Occipital lobe (tissue), 1 donor: ENCODE measurements at regions not wholly inside any gene's neighbourhood (a gene's known extent, or its start where the extent isn't known, plus 50 kb on each side); places are given as distances from the start of the nearest gene placed in this dataset.
A peak's percentile ranks its signal among the peaks of the same experiment; 100 is the strongest.

Experiments
- DNase-seq: peaks from one replicate; lab custom pipeline; 2025; lab: John Stamatoyannopoulos, UW

DNA sequence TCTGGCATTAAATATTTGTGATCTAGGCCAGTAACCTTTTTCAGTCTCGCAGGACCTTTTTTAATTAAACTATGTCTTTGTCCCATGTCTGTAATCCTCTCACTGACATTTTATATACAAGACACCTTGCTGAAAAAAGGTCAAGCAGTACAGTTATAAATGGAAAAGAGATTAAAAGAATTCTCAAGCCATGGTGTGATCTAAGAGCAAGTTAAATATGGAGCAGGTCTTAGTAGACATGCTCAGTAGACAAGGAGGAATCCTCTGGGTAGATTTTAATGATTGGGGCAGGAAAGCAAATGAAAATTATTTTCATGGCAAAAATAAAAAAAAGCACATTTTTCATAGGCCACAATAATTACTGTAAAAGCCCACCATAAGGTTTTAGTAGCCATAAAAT lies 203.5 kb downstream of the PPP1R3A start:
- no peak for DNase-seq

DNA sequence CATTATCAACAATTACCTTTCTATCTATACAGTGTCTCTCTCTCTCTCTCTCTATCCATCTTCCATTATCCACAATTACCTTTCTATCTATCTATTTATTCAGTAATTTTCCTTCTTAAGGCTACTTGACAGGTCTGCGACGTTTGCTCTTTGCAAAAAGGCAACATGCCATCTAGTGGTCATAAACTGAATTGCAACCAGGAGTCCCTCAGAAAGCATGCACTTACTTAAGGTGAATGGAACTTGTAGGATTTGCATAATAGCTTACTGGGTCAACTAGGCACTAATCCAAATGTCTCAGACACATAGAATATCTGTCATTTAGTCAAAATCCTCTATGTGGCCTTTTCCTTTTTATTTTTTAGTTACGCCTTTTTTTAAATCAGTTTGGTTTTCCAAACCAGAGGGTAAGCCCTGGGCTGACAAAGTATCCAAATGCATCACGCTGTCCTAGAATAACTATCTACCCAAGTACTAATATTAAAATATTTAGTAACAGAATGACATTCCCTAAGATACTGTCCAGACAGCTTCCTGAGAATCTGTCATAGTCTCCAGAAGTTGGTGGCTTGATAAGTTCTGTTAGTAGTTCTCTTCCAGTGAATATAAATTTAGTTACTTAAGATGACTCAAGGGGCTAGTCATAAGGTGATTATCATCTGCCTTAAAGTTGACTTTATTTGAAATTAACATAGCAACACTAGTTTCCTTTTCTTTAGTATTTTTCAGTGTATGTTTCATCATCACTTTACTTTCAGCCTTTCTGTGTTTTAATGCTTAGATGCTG lies 208.3 kb downstream of the PPP1R3A start:
- no peak for DNase-seq

DNA sequence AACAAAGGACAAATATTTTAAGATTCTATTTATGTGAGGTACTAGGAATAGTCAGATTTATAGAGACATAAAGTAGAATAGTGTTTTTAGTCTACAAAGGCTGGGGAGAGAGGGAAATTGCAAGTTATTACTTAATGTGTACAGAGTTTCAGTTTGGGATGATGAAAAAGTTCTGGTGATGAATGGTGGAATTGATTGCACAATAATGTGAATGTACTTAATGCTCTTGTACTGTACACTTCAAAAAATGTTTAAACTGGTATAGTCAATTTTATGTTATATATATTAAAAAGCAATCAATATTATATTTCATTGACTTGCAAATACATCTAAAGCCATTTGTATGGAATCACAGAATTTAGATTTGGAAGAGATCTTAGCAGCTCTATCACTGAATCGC lies 213.4 kb downstream of the PPP1R3A start:
- DNase-seq = no peak

DNA sequence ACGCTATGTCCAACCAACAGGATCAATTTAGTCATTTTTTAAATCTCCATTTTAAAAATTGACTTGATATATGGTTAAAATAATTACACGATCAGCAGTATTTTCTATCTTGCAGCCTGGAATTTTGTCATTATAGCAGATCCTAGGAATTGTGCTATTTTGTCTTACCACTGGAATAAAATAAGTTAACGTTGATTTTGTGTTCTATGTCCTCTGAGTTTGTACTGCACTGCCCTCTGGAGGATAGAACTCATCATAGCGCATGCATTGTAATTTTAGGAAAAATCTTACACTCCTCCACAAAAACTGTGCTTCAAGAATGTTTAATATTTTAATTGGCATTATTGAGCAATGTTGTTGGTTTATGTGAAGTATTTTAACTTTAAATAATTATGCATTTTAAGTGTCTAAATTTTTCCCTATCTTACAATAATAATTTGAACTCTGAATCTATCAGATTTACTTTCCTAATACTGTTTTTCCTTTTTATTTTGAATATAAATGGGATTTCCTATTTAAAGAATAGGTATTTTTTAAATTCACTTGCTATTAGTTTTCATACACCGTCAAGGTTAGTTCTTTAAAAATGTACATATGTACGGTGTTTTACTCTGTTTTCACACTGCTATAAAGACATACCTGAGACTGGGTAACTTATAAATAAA lies 220.1 kb downstream of the PPP1R3A start:
- no peak for DNase-seq

DNA sequence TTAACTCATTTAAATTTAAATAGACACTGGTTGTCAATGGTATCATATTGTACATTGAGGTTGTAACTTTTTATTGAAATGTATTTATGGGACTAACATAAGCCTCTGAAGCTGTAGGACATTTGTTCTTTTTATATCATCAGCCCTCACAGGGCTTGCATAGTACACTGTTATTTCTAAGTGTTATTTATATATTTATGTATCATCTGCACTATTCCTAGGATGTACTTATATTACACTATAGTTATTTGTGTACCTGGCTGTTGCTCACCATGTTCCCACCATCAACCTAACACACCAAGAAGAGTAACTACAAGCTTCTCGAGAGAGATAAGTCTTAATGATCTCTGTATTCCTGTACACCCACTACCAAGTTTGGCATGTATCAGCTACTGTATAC lies 224.7 kb downstream of the PPP1R3A start:
- no peak for DNase-seq

DNA sequence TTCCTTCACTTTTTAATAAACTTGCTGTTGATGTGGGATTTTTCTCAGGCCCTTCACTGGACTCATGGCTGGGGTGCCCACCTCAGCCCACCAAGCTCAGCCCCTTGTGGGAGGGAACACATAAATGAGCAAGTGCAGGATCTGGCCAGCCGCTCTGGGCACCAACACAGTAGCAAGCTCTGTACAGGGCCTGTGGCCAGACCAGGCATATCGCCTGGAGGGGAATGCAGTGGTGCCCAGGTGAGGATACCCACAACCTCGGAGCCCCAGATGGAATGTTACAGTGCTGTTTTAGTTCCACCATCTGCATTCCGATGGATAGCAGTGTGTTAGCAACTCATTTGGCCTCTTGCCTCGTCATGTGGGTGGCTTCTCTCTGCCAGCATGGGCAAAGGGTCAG lies 234.6 kb downstream of the PPP1R3A start:
- DNase-seq = no peak

DNA sequence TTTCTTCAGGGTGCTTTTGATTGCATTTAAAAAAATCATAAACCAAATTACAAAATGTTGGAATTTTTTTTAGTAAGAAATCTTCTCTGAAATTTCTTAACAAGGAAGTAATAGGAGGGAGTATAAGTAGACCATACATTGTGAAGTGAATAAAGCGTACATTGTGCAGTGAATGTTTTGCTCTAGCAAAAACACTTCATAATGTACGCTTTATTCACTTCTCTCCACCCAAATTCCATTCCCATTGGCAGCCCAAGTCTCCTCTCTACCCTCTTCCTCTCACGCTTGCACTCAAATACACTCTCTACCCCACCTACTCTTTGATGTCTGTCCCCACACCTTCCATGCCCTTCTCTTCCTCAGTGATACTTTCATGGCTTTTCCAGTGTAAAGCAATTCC lies 241.0 kb downstream of the PPP1R3A start:
- no peak for DNase-seq

DNA sequence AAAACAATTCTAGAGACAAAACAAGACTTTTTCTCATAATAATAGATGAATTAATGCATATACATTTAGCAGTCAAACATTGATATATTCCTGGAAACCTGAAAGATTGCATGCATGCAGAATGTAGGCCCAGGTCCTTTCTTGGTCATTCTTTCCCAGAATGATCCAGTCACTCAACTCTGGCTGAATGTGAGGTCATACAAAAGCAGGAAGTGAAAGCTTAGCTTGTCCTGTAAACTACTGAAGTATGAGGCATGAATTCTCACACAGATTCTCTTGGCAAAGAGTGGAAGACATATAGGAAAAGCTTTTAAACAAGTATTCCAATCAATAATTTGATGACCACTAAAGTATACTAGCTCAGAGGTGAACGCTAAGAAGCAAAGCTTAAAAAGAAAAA lies 253.9 kb downstream of the PPP1R3A start:
- no peak for DNase-seq

DNA sequence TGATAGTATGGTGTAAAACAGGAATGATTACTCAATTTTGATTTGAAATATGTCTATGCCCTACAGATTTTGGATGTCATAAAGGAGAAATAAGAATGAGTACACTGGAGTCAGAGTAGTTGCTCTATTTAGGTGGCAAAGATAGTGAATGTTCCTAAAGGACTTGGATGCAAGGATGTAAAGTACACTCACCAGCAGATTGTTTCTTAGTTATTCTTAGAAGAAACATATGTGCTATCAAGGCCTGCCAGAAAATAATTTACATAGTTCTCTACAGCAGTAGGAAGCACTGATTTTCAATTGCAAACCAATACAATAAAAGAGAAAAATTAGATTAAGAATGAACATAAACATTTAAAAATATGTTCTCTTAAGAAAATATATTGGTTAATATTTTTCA lies 259.4 kb downstream of the PPP1R3A start:
- DNase-seq = no peak

DNA sequence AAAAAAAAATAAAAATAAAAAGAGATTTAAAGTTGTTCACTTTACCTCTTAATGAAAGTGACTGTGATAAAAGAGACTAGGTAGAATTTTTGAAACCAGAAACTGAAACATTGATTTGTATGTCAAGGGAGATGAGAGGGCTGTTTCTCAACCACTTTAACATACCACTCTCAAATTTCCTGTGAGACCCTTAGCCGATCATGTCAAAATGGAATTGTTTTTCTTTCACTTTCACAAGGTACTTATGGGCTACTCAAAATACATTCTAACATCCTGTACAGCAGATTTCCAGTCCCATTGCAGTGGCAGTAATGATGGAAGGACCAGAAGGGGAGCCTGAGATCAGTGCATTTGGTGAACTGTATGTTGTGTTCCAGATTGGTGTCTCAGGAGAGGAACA lies 261.2 kb downstream of the PPP1R3A start:
- DNase-seq = no peak

DNA sequence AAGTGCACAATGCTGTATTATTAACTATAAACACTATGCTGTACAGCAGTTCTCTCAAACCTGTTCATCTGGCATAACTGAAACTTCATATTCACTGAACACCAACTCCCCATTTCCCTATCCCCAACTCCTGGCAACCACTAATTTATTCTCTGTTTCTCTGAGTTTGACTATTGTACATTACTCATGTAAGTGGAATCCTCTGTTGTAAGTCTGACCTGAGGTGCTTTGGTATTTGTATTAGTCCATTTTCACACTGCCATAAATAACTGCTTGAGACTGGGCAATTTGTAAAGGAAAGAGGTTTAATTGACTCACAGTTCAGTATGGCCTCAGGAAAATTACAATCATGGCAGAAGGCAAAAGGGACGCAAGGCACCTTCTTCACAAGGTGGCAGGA lies 266.3 kb downstream of the PPP1R3A start:
- no peak for DNase-seq

DNA sequence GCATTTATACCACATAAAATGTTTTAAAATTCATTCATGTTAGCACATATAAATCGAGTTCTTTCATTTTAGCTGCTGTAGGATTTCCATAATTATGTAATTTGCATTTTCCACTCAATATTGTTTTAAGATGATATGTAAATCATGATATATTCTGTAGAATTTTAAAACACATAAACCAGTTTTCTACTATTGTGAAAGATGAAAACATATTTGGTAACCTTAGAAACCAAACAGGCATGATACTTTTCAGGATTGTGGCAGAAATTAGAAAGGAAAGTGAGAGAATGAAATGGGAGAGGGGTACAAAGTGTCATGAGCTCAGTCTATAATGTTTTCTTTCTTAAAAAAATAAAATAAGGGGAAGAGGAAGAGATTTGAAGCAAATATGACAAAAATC lies 269.3 kb downstream of the PPP1R3A start:
- DNase-seq = no peak

DNA sequence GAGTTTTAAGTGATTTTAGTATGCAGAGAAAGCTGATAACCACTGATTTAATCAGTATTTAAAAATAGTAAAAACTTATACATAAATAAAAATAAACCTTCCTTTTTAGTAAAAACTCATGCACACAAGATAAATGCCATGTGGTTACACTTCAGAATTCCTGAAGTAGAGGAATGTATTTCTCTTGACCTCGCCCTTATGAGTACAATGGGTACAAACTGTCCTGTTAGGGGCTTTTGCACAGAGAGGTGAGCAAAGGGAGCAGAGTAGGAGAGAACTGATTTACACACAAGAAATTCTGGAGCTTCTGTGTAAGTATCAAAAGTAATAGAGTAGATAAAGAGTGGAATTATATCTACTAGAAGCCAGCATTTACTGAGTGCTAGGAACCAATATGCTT lies 279.6 kb downstream of the PPP1R3A start:
- DNase-seq = no peak

DNA sequence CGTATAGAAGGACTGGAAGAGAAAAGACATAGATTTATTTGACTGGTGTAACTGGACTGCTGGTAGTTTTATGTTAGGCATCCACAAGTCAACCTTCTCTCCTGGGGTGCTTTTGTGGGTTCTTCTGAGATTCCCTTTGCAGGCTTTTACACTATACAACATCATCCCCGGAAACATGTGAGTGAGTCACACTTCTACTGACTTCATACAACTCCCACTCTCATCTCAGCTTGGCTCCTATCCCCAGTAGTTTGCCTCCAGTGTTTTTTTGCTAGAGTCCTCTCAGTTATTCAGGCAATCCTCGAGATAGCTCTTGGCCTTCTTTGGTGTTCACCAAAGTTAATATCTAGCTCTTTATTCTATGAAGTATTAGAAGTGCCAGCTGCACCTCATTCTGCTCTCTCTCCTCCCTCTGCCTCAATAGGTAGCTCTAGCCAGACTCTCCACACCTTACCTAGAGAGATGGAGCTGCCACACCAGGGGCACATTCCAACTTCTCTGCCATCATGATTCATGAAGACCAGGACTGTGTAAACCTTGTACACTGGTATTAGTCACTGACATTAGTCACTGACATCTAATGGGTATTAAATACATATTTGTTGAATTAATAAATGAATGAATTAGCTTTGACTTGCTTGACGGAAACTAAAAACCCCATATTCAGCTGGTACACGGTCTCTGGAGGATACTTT lies 281.9 kb downstream of the PPP1R3A start:
- DNase-seq = peak; percentile 35

DNA sequence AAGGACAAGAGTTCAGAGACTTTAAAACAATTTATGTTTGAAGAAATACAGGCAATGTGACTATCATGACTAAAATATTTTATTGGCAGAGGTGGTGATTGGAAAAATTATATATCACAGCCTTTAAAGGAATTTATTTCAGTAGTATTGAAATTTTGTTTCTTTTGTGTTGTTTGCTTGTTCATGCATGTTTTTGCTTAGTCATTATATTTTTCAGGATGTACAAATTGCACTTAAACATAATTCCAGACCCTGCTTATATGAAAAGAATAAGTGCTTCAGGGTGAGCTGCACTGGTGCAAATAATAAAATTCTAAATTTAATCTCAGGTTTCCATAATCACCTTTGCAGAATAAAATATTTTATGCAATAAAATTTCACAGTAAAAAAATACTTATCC lies 283.3 kb downstream of the PPP1R3A start:
- DNase-seq = no peak

DNA sequence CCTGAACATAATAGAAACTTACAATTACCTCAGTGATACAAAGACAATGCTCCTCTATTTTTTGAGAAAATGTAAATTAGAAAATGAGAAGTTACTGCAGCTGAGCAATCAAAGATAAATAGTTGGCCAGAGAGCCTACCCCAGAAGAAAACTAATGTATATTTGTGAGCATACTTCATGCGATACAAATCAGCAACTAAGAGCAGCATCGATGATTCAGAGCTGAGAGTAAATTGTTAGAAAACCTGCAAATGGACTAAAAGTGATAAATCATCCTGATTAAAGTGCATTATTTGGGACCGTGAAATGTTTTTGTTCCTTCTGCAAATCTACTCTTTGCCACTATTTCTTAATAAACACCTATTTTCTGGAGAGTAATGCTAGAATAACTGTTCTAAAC lies 285.7 kb downstream of the PPP1R3A start:
- no peak for DNase-seq

DNA sequence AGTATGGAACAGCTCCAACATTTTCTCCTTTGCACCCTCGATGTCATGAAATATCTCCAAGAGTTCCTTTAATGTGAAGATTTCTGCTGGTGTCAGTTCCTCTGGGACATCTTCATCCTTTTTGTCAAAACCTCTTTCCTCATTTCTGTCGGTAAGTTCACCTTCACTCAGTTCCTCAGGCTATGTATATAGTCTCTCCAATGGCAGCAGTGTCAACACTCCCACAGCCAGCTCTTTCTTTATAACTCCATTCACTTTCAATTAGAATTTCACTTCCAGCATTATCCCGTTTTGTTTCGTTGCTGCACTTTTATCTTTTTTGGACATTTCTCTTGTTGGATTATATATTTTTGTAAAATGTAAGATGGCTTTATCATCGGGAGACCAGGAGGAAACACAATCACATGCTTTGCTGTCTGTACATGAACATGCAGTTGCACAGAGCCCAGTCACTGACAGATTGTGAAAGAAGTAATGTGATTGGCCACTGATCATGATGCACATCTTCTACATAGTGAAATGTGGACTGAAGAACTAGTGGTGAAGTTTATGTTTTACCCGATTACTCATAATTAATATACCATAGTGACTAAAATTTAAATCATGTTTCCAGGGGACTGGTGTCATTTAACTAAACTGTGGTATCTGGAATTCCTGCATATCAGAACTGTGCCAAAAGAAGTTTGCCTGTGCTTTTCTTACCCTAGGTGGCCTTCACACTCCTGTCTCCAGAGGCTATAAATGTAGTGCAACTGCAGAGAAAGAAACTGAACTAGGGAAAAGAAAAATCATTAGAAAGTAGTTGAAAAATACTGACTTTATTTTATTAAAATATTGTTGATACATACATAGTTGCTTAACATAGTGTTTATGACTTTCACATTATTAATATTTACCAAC lies 289.6 kb downstream of the PPP1R3A start:
- DNase-seq = no peak

DNA sequence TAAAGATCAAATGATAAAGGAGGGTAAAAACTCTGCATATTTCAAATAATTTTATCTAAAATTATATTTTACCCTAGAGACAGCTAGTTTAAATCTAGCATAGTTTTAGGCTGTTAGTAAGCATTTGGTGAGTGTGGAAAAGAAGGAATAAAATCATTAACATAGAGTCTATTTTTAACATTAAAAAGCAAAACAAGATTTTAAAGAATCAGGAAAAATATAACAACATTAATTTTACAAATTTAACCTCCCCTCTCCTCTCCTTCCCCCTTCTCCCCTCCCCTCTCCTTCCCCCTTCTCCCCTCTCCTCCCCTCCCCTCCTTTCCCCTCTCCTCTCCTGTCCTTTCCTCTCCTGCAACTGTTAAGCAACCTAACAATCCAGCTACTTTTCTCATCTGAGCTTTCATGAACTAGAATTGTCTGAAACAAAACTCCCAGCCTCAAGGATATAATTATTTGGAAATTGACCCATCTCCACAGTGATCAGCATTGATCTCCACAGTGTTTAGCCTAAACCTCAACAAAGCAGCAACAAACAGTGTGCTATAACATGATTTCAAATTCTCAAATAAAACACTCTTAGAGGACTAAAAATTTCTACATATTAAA lies 293.2 kb downstream of the PPP1R3A start:
- no peak for DNase-seq

DNA sequence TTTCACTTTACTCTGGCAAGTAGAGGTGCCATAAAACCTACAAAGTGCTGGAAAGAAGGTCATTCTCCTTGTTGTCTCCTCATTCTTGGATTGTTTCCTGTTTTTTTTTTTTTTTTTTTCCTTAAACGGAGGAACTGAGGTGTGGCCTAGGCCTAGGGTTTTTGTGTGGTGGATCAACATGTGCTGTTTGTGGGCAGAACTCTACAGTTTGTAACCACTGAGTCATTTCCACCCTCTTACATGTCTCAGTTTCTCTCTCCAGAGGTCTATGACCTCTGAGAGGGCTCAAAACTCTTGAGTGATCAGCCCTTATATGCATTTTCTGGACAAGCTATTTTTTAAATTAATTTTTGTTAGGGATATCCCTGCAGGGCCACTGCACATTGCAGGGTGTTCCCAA lies 296.0 kb downstream of the PPP1R3A start:
- no peak for DNase-seq

DNA sequence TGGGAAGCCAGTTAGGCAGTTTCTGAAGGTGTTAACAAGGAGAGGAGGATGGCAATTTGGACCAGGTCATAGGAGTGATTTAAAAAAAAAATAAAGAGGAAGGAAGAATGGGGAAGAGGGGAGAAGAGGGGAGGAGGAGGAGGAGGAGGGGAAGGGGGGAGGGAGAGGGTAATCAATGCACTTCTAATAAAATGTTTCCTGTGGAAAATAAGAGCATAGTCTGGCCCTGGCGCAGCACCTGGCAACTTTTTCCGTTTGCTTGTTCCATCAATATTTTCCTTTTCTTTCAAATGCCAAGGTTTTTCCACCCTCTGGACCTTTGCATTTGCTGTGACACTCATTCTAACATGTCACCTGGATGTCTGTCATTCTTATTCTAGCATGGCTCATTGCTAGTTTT lies 308.2 kb downstream of the PPP1R3A start:
- DNase-seq = no peak

DNA sequence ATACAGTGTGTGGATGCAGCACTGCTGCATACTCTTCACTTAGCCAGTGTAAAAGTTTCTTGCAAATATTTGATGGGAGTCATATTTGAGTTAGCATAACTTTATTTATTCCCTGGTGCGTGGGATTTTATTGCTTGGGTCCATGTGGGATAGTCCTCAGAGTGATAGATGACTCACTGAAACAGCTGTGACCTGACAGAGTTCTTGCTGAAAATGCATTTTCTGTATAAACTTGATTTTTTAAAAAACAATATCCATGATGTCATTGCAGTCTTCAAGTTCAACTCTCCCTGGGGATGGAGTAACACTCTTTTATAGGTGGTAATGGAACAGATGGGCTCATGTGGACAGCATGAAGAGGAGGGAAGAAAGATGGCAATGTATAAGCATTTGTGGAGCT lies 310.0 kb downstream of the PPP1R3A start:
- DNase-seq = no peak
